ENCODE measurements at regions not wholly inside any gene's neighbourhood (a gene's known extent, or its start where the extent isn't known, plus 50 kb on each side); places are given as distances from the start of the nearest gene placed in this dataset.

GRCh38 chr2:128783193-128783671, 464.6 kb upstream of the HS6ST1 start (continued):
- TF ChIP-seq HOXA9 (CRISPR knock-in tag; IDR thresholded peaks at IDR 0.05; ENCODE audit: borderline replicate concordance) (no peak), AGO2 (optimal IDR thresholded peaks at IDR 0.05; ENCODE audit: low read depth, low read length) (no peak), ARID3A (IDR thresholded peaks at IDR 0.05; ENCODE audit: low read depth, low read length) (no peak), ZBTB46 (CRISPR knock-in tag; IDR thresholded peaks at IDR 0.05; ENCODE audit: borderline replicate concordance) (no peak), ZBTB2 (CRISPR knock-in tag; IDR thresholded peaks at IDR 0.05; ENCODE audit: low read depth) (no peak), PRPF4 (IDR thresholded peaks at IDR 0.05; ENCODE audit: low read depth, low read length, poor library complexity, severe bottlenecking) (no peak), ZNF607 (CRISPR knock-in tag; IDR thresholded peaks at IDR 0.05; ENCODE audit: borderline replicate concordance) (no peak), SP2 (CRISPR knock-in tag; IDR thresholded peaks at IDR 0.05) (no peak), ONECUT2 (CRISPR knock-in tag; IDR thresholded peaks at IDR 0.05) (no peak), DR1 (CRISPR knock-in tag; IDR thresholded peaks at IDR 0.05) (no peak), CREB1 (IDR thresholded peaks at IDR 0.05) (no peak), CREB1 (CRISPR knock-in tag; IDR thresholded peaks at IDR 0.05) (no peak), ZNF768 (CRISPR knock-in tag; IDR thresholded peaks at IDR 0.05) (no peak)
